GM06990 (cell line): ENCODE measurements at regions not wholly inside any gene's neighbourhood (a gene's known extent, or its start where the extent isn't known, plus 50 kb on each side); places are given as distances from the start of the nearest gene placed in this dataset.

Experiments used
- DNase-seq: peaks from one replicate; pipeline ENCODE4 v3.0.0-alpha.2; 2011; ENCODE audit not compliant: insufficient read length; ENCODE audit errors: extremely low read depth
- H3K27me3 ChIP-seq: replicated peaks from 2 replicates; pipeline ENCODE4 v1.6.0; 2011; ENCODE audit warnings: low read length; ENCODE audit not compliant: control insufficient read depth, insufficient read depth
- H3K36me3 ChIP-seq: 2 replicates; pipeline ENCODE4 v1.5.1; 2011; ENCODE audit warnings: low read length; ENCODE audit not compliant: control insufficient read depth, insufficient read depth
- H3K4me3 ChIP-seq: replicated peaks from 2 replicates; pipeline ENCODE4 v1.5.1; 2011; ENCODE audit warnings: low read depth, mild to moderate bottlenecking, control low read depth, low read length
- CTCF ChIP-seq: IDR thresholded peaks from 2 replicates; pipeline ENCODE4 v1.5.1; 2011; ENCODE audit warnings: low read length, control low read depth, mild to moderate bottlenecking, inconsistent platforms; ENCODE audit not compliant: insufficient read depth, poor library complexity, severe bottlenecking

DNA sequence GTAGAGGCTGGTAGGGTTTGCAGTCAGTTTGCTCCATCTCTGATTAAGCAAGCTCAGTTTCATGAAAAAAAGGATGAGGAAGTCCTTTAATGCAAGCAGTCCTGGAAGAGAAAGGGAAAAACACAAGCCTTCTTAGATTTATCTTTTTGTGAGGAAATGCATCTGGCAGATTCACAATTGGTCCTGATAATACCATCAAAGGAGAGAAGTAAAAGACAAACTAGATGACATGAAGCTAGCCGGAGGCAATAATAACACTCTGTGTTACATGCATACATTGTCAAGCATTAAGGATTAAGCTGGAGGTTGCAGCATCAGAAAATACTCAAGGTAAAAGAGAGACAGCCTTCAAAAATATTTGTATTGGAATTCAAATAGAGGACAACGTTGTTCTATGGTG lies 356.0 kb upstream of the TEX13C start, which contains the start of gene TENM1:
Gene TENM1 (minus strand): TSS at position 101 of the 400 bp plus-strand sequence.
- Histone ChIP-seq H3K27me3 (no peaks in the 10 kb centered on the region), H3K36me3 (no peaks in the 10 kb centered on the region), H3K4me3 (no peak within 1 kb of the TSS)
- no peak for DNase-seq
- no peak for TF ChIP-seq CTCF

GRCh38 chrX:124975456-124975855 lies 344.2 kb upstream of the TEX13C start:
- no peaks in the 10 kb centered on the region for H3K27me3 ChIP-seq
- H3K4me3 ChIP-seq, result no peak overlapping the region
- H3K36me3 ChIP-seq, result no peaks in the 10 kb centered on the region
- DNase-seq, result no peak
- no peak for TF ChIP-seq CTCF

DNA sequence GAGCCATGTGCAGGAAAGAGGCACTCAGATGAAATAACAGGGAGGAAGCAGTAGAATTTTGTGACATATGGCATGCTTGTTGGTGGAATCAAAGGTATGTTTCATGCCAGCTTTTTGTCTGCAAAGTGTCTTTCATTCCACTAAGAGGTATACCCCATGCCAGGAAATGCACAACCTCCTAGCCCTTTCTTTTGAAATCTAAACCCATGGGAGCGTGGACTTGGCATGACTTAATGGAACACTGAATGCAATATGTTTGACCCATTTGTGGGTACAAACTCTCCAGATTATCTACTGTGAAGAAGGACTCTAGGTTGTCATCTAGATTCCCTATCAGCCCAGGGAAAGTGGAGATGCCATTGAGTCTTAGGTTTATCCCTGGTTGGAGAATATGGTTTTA lies 338.3 kb upstream of the TEX13C start:
- no peak for TF ChIP-seq CTCF
- no peak for DNase-seq
- Histone ChIP-seq H3K27me3 (no peaks in the 10 kb centered on the region), H3K4me3 (no peak overlapping the region), H3K36me3 (no peaks in the 10 kb centered on the region)

- Histone ChIP-seq H3K4me3 (no peak overlapping the region), H3K27me3 (no peaks in the 10 kb centered on the region), H3K36me3 (no peaks in the 10 kb centered on the region)
- no peak for TF ChIP-seq CTCF
- no peak for DNase-seq
Measured at GRCh38 chrX:124984140-124984813, 335.4 kb upstream of the TEX13C start.

- H3K36me3 ChIP-seq, result no peaks in the 10 kb centered on the region
- DNase-seq, result no peak
- no peak overlapping the region for H3K4me3 ChIP-seq
- no peak for TF ChIP-seq CTCF
- H3K27me3 ChIP-seq, result no peaks in the 10 kb centered on the region
Measured at GRCh38 chrX:124986284-124986683, 333.4 kb upstream of the TEX13C start.

DNA sequence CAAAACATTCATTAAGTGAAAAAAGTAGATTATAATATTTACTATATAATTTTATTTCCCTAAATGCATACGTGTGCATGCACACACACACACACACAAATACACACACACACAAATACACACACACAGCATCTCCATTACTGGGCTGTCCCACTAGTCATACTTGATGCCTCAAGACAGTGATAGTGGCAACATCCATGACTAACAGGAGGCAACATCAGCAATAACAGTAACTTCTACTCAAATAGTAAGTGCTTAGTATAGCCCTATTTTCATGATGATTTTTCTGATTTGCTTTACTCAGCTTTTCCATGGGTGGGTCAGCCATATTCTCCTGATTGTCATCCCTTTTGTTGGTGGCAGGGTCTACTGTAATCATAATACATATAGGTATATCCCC lies 325.9 kb upstream of the TEX13C start:
- Histone ChIP-seq H3K27me3 (no peaks in the 10 kb centered on the region), H3K4me3 (no peak overlapping the region), H3K36me3 (no peaks in the 10 kb centered on the region)
- no peak for DNase-seq
- TF ChIP-seq CTCF, result no peak
